ENCODE measurements at regions not wholly inside any gene's neighbourhood (a gene's known extent, or its start where the extent isn't known, plus 50 kb on each side); places are given as distances from the start of the nearest gene placed in this dataset.

- TF ChIP-seq CTCF (IDR thresholded peaks at IDR 0.05) = no peak
- TF ChIP-seq EP300 (IDR thresholded peaks at IDR 0.05) = no peak
- TF ChIP-seq POLR2A (IDR thresholded peaks at IDR 0.05) = no peak
Measured at GRCh38 chr3:31181661-31182060, 287.2 kb upstream of the GADL1 start.
